Hematopoietic multipotent progenitor cell treated with erythropoietin and hydrocortisone succinate and interleukin-3 and kit ligand, for 8 days (in vitro differentiated cells): ENCODE measurements at regions not wholly inside any gene's neighbourhood (a gene's known extent, or its start where the extent isn't known, plus 50 kb on each side); places are given as distances from the start of the nearest gene placed in this dataset.

Experiments
- DNase-seq: peaks from one replicate; pipeline ENCODE4 v3.0.0-alpha.2; 2015

- no peak for DNase-seq
These were observed 81.5 kb upstream of the NHSL1 start for GRCh38 chr6:138580801-138581200.

GRCh38 chr6:138582573-138582972 lies 83.3 kb upstream of the NHSL1 start:
- DNase-seq, result no peak

GRCh38 chr6:138586638-138587037 lies 87.3 kb upstream of the NHSL1 start:
- no peak for DNase-seq

- peak; percentile 78 for DNase-seq
These were observed 89.6 kb upstream of the NHSL1 start for GRCh38 chr6:138588805-138589434.

GRCh38 chr6:138590796-138591709 lies 91.8 kb upstream of the NHSL1 start:
- DNase-seq, result peak; percentile 65

GRCh38 chr6:138592749-138593123 lies 93.4 kb upstream of the NHSL1 start:
- no peak for DNase-seq

- peak; percentile 1 for DNase-seq
These were observed 94.0 kb upstream of the NHSL1 start for GRCh38 chr6:138593124-138593877.

GRCh38 chr6:138593909-138594757 lies 94.8 kb upstream of the NHSL1 start:
- no peak for DNase-seq

GRCh38 chr6:138594758-138595140 lies 95.5 kb upstream of the NHSL1 start:
- DNase-seq, result no peak

GRCh38 chr6:138596126-138596525 lies 96.8 kb upstream of the NHSL1 start:
- no peak for DNase-seq

GRCh38 chr6:138596591-138596990 lies 97.3 kb upstream of the NHSL1 start:
- no peak for DNase-seq

- DNase-seq, result no peak
These were observed 98.0 kb upstream of the NHSL1 start for GRCh38 chr6:138597336-138597735.

GRCh38 chr6:138598562-138599173 lies 99.4 kb upstream of the NHSL1 start:
- no peak for DNase-seq

GRCh38 chr6:138600261-138600660 lies 101.0 kb upstream of the NHSL1 start:
- no peak for DNase-seq

GRCh38 chr6:138600726-138601125 lies 101.4 kb upstream of the NHSL1 start:
- no peak for DNase-seq

- DNase-seq, result no peak
These were observed 101.8 kb upstream of the NHSL1 start for GRCh38 chr6:138601128-138601527.

GRCh38 chr6:138605958-138606357 lies 106.7 kb upstream of the NHSL1 start:
- DNase-seq, result no peak

GRCh38 chr6:138607478-138608433 lies 108.5 kb upstream of the NHSL1 start:
- no peak for DNase-seq

GRCh38 chr6:138608896-138609295 lies 109.6 kb upstream of the NHSL1 start:
- DNase-seq, result no peak

GRCh38 chr6:138609801-138610430 lies 110.6 kb upstream of the NHSL1 start:
- no peak for DNase-seq

GRCh38 chr6:138610816-138611215 lies 111.5 kb upstream of the NHSL1 start:
- DNase-seq, result no peak
